ENCODE measurements at regions not wholly inside any gene's neighbourhood (a gene's known extent, or its start where the extent isn't known, plus 50 kb on each side); places are given as distances from the start of the nearest gene placed in this dataset.

GRCh38 chr12:45502481-45503128, 226.9 kb upstream of the ARID2 start:
- no peaks in the 10 kb centered on the region for H3K4me1 ChIP-seq (ENCODE audit: insufficient read depth, low read length, severe bottlenecking)

GRCh38 chr12:45503899-45504298, 225.6 kb upstream of the ARID2 start:
- H3F3A ChIP-seq (ENCODE audit: insufficient read depth, low read length), result no peaks in the 10 kb centered on the region
- TF ChIP-seq EZH2 (IDR thresholded peaks at IDR 0.05; ENCODE audit: borderline replicate concordance, low read length), result no peak
- TF ChIP-seq, protein P1, sequence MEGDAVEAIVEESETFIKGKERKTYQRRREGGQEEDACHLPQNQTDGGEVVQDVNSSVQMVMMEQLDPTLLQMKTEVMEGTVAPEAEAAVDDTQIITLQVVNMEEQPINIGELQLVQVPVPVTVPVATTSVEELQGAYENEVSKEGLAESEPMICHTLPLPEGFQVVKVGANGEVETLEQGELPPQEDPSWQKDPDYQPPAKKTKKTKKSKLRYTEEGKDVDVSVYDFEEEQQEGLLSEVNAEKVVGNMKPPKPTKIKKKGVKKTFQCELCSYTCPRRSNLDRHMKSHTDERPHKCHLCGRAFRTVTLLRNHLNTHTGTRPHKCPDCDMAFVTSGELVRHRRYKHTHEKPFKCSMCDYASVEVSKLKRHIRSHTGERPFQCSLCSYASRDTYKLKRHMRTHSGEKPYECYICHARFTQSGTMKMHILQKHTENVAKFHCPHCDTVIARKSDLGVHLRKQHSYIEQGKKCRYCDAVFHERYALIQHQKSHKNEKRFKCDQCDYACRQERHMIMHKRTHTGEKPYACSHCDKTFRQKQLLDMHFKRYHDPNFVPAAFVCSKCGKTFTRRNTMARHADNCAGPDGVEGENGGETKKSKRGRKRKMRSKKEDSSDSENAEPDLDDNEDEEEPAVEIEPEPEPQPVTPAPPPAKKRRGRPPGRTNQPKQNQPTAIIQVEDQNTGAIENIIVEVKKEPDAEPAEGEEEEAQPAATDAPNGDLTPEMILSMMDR (IDR thresholded peaks at IDR 0.05; ENCODE audit: low read length), result no peak
- no peaks in the 10 kb centered on the region for H3K9me3 ChIP-seq (ENCODE audit: low read length)
- no peak overlapping the region for H2AFZ ChIP-seq (ENCODE audit: low read length)
- no peaks in the 10 kb centered on the region for H4K20me1 ChIP-seq (ENCODE audit: insufficient read depth, low read length)
- no peak overlapping the region for H3K4me2 ChIP-seq (ENCODE audit: low read length)
- no peaks in the 10 kb centered on the region for H3K36me3 ChIP-seq (ENCODE audit: insufficient read depth, low read length)
- H3K4me3 ChIP-seq (ENCODE audit: low read depth, low read length, poor library complexity, severe bottlenecking), result no peak overlapping the region
- no peaks in the 10 kb centered on the region for H3K9me2 ChIP-seq (ENCODE audit: low read depth, low read length)
- no peaks in the 10 kb centered on the region for H3K27me3 ChIP-seq (ENCODE audit: insufficient read depth, low read length)
- no peaks in the 10 kb centered on the region for H3K4me1 ChIP-seq (ENCODE audit: insufficient read depth, low read length, severe bottlenecking)
- no peak overlapping the region for H3K9ac ChIP-seq (ENCODE audit: low read length)
- no peak overlapping the region for H3K27ac ChIP-seq (ENCODE audit: low read depth, low read length, poor library complexity, severe bottlenecking)
- H3K79me2 ChIP-seq (ENCODE audit: insufficient read depth, low read length), result no peaks in the 10 kb centered on the region

More at GRCh38 chr12:45502481-45503128, 226.9 kb upstream of the ARID2 start:
- no peaks in the 10 kb centered on the region for H4K20me1 ChIP-seq (ENCODE audit: insufficient read depth, low read length)
- no peaks in the 10 kb centered on the region for H3K27me3 ChIP-seq (ENCODE audit: insufficient read depth, low read length)
- no peak overlapping the region for H2AFZ ChIP-seq (ENCODE audit: low read length)
- H3K9me3 ChIP-seq (ENCODE audit: low read length), result no peaks in the 10 kb centered on the region
- no peak overlapping the region for H3K4me3 ChIP-seq (ENCODE audit: low read depth, low read length, poor library complexity, severe bottlenecking)
- H3K79me2 ChIP-seq (ENCODE audit: insufficient read depth, low read length), result no peaks in the 10 kb centered on the region
- no peak overlapping the region for H3K4me2 ChIP-seq (ENCODE audit: low read length)
- H3K36me3 ChIP-seq (ENCODE audit: insufficient read depth, low read length), result no peaks in the 10 kb centered on the region
- no peak overlapping the region for H3K9ac ChIP-seq (ENCODE audit: low read length)
- H3K9me2 ChIP-seq (ENCODE audit: low read depth, low read length), result no peaks in the 10 kb centered on the region
- TF ChIP-seq, protein P1 (IDR thresholded peaks at IDR 0.05; ENCODE audit: low read length), result no peak
- no peak for TF ChIP-seq EZH2 (IDR thresholded peaks at IDR 0.05; ENCODE audit: borderline replicate concordance, low read length)
- no peaks in the 10 kb centered on the region for H3F3A ChIP-seq (ENCODE audit: insufficient read depth, low read length)
- H3K27ac ChIP-seq (ENCODE audit: low read depth, low read length, poor library complexity, severe bottlenecking), result no peak overlapping the region

DNA sequence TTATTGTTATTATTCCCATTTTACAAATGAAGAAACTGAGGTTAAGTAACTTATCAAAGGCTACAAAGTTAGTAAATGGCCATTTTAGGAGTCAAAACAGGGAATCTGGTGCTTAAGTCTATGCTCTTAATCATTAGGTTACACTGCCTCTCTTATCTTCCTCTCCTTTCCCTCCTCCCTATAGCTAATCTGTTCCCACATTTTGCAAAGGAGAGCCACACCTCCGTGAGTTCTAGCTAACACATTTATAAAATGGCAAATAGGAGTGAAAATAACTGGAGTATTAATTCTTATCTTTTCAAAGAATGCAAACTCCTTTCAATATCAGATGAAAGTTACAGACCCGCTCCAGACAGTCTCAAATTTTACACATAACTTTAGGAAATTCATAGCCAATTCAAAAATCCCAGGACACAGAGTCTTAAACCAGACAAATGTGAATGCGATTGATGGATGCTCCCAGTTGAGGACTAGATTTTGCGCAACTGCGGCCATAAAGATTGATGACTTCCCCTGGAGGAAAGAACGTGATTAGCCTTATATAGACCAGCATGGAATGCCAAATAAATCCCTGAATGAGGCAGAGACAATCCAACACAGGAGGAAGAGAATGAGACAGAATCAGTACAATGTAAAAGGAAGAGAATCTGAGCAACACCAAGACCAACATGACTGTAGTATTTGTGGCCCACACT, 225.0 kb upstream of the ARID2 start:
- no peaks in the 10 kb centered on the region for H3K9me2 ChIP-seq (ENCODE audit: low read depth, low read length)
- no peaks in the 10 kb centered on the region for H3K4me1 ChIP-seq (ENCODE audit: insufficient read depth, low read length, severe bottlenecking)
- no peak for TF ChIP-seq EZH2 (IDR thresholded peaks at IDR 0.05; ENCODE audit: borderline replicate concordance, low read length)
- TF ChIP-seq, protein P1 (IDR thresholded peaks at IDR 0.05; ENCODE audit: low read length), result no peak
- H2AFZ ChIP-seq (ENCODE audit: low read length), result no peak overlapping the region
- H3F3A ChIP-seq (ENCODE audit: insufficient read depth, low read length), result no peaks in the 10 kb centered on the region
- H3K27ac ChIP-seq (ENCODE audit: low read depth, low read length, poor library complexity, severe bottlenecking), result no peak overlapping the region
- no peaks in the 10 kb centered on the region for H3K9me3 ChIP-seq (ENCODE audit: low read length)
- no peaks in the 10 kb centered on the region for H3K27me3 ChIP-seq (ENCODE audit: insufficient read depth, low read length)
- no peak overlapping the region for H3K4me2 ChIP-seq (ENCODE audit: low read length)
- H4K20me1 ChIP-seq (ENCODE audit: insufficient read depth, low read length), result no peaks in the 10 kb centered on the region
- no peaks in the 10 kb centered on the region for H3K79me2 ChIP-seq (ENCODE audit: insufficient read depth, low read length)
- H3K9ac ChIP-seq (ENCODE audit: low read length), result no peak overlapping the region
- H3K36me3 ChIP-seq (ENCODE audit: insufficient read depth, low read length), result no peaks in the 10 kb centered on the region
- H3K4me3 ChIP-seq (ENCODE audit: low read depth, low read length, poor library complexity, severe bottlenecking), result no peak overlapping the region
